GM12878 (cell line): ENCODE measurements at regions not wholly inside any gene's neighbourhood (a gene's known extent, or its start where the extent isn't known, plus 50 kb on each side); places are given as distances from the start of the nearest gene placed in this dataset.

Experiments
- ATAC-seq: fragments of 200-7000 bp; cut with Tn5 transposase; 3 replicates; pipeline ENCODE4 v1.9.1; 2020; ENCODE audit warnings: mild to moderate bottlenecking, moderate library complexity
- BruUV-seq: library from RNA; stranded (reverse); fragments of 400-500 nt; replicated peaks from 2 replicates; lab custom pipeline; 2021; lab: Mats Ljungman, UMichigan
- CTCF ChIA-PET: fragments of 300-600 bp; sonication (Branson Sonifier 250); formaldehyde crosslinking; extraction: SDS; loops from one replicate; lab custom pipeline; 2021; ENCODE audit warnings: inconsistent platforms; lab: Yijun Ruan, JAX
- POLR2A ChIA-PET: fragments of 350-600 bp; formaldehyde crosslinking; extraction: SDS; loops from one replicate; lab custom pipeline; 2021; ENCODE audit warnings: inconsistent platforms; lab: Charles Lee
- RAD21 ChIA-PET: fragments of 300-600 bp; sonication (Branson Sonifier 250); formaldehyde crosslinking; loops from one replicate; lab custom pipeline; 2023; ENCODE audit warnings: antibody characterized with exemption; ENCODE audit not compliant: unreplicated experiment; lab: Charles Lee
- SMC1A ChIA-PET: fragments of 300-600 bp; sonication (Branson Sonifier 250); formaldehyde crosslinking; loops from one replicate; lab custom pipeline; 2023; ENCODE audit not compliant: unreplicated experiment, uncharacterized antibody; lab: Charles Lee
- DNase-seq: peaks from one replicate; pipeline ENCODE4 v3.0.0-alpha.2; 2011; ENCODE audit warnings: low read depth, low spot score
- FAIRE-seq: peaks from 3 replicates; lab custom pipeline; 2011; peaks lifted over from hg19 to GRCh38; lab: Jason Lieb, UNC
- H2AFZ ChIP-seq: 2 replicates; pipeline ENCODE4 v1.6.0; 2011; ENCODE audit warnings: low read depth, low read length, control low read depth; ENCODE audit not compliant: control insufficient read depth
- H3K27ac ChIP-seq: 2 replicates; pipeline ENCODE4 v1.5.1; 2011; ENCODE audit warnings: control low read depth; ENCODE audit not compliant: control insufficient read depth, insufficient read depth
- H3K27me3 ChIP-seq, 2 experiments: replicated peaks in 1 of 2; 2 replicates each; pipeline versions ENCODE4 v1.6.0 to v1.6.1; 2011; ENCODE audit warnings: low read length in 1 of 2; ENCODE audit not compliant: control insufficient read depth in 2 of 2, insufficient read depth in 2 of 2
- H3K36me3 ChIP-seq, 2 experiments: 2 replicates each; pipeline ENCODE4 v1.5.1; 2011; ENCODE audit warnings: low read length in 1 of 2; ENCODE audit not compliant: control insufficient read depth in 2 of 2, insufficient read depth in 2 of 2
- H3K4me1 ChIP-seq: 2 replicates; pipeline ENCODE4 v1.6.1; 2011; ENCODE audit warnings: mild to moderate bottlenecking, low read length, moderate library complexity, mixed read lengths; ENCODE audit not compliant: control insufficient read depth, insufficient read depth
- H3K4me2 ChIP-seq: 2 replicates; pipeline ENCODE4 v1.6.0; 2011; ENCODE audit warnings: control low read depth; ENCODE audit not compliant: control insufficient read depth, insufficient read depth
- H3K4me3 ChIP-seq: fragments of 200-600 bp; sonication (generic); 2 replicates; pipeline ENCODE4 v1.5.1; 2016
- H3K79me2 ChIP-seq: 2 replicates; pipeline ENCODE4 v1.6.0; 2011; ENCODE audit warnings: low read length; ENCODE audit not compliant: control insufficient read depth, insufficient read depth
- H3K9ac ChIP-seq: 2 replicates; pipeline ENCODE4 v1.8.0; 2011; ENCODE audit warnings: low read length, control low read depth, mixed read lengths; ENCODE audit not compliant: control insufficient read depth, insufficient read depth
- H3K9me3 ChIP-seq: replicated peaks from 3 replicates; pipeline ENCODE4 v1.5.1; 2011; ENCODE audit warnings: mild to moderate bottlenecking, low read length; ENCODE audit not compliant: control insufficient read depth, insufficient read depth
- H4K20me1 ChIP-seq: 2 replicates; pipeline ENCODE4 v1.6.0; 2011; ENCODE audit not compliant: control insufficient read depth, insufficient read depth
- CHD4 ChIP-seq: fragments of 200-600 bp; sonication (generic); IDR thresholded peaks from 2 replicates; pipeline ENCODE4 v1.6.1; 2016; ENCODE audit warnings: mild to moderate bottlenecking
- HDAC2 ChIP-seq: fragments of 200-600 bp; sonication (generic); IDR thresholded peaks from 2 replicates; pipeline ENCODE4 v1.6.1; 2017
- IRF3 ChIP-seq: fragments of 450-650 bp; IDR thresholded peaks from 2 replicates; pipeline ENCODE4 v1.6.1; 2014; ENCODE audit warnings: mild to moderate bottlenecking
- KLF5 ChIP-seq: fragments of 450-650 bp; IDR thresholded peaks from 2 replicates; pipeline ENCODE4 v1.6.1; 2014; ENCODE audit warnings: mild to moderate bottlenecking; ENCODE audit not compliant: partially characterized antibody
- MTA2 ChIP-seq: fragments of 450-650 bp; IDR thresholded peaks from 2 replicates; pipeline ENCODE4 v1.6.1; 2016; ENCODE audit warnings: low read depth, mild to moderate bottlenecking, moderate library complexity
- MYB ChIP-seq: fragments of 150-350 bp; IDR thresholded peaks from 2 replicates; pipeline ENCODE4 v1.6.1; 2014; ENCODE audit warnings: mild to moderate bottlenecking, low read depth, low read length, borderline replicate concordance
- NR2C1 ChIP-seq: fragments of 450-650 bp; IDR thresholded peaks from 2 replicates; pipeline ENCODE4 v1.6.1; 2017; ENCODE audit warnings: antibody characterized with exemption, mild to moderate bottlenecking, moderate library complexity
- TCF12 ChIP-seq: IDR thresholded peaks from 2 replicates; pipeline ENCODE4 v1.6.1; 2011; ENCODE audit warnings: low read depth, mild to moderate bottlenecking, low read length
- ZNF384 ChIP-seq: IDR thresholded peaks from 2 replicates; pipeline ENCODE4 v1.6.1; 2012; ENCODE audit warnings: low read depth, mild to moderate bottlenecking, low read length, improper control_type of control experiment, borderline replicate concordance
- WGBS: methylation state at CpG from one replicate; pipeline ENCODE4 v1.1.6; 2016; ENCODE audit warnings: low lambda C conversion rate; ENCODE audit not compliant: insufficient replicate concordance, insufficient coverage; ENCODE audit errors: missing lambda C conversion rate; 5-methylcytosine and 5-hydroxymethylcytosine counted together
- in situ Hi-C: fragments of 300-500 bp; cut with MboI; formaldehyde crosslinking; loops from 9 replicates; pipeline ENCODE4 v1.14.3; 2018; ENCODE audit warnings: mixed read lengths
- intact Hi-C: fragments of 100-400 bp; cut with micrococcal nuclease; formaldehyde crosslinking; loops from one replicate; pipeline ENCODE4 v1.14.2; 2022; ENCODE audit not compliant: unreplicated experiment
- TF ChIP-seq, protein P1 (sequence below): fragments of 450-650 bp; IDR thresholded peaks from 2 replicates; pipeline ENCODE4 v1.6.1; 2017; ENCODE audit warnings: antibody characterized with exemption, mild to moderate bottlenecking, moderate library complexity

DNA sequence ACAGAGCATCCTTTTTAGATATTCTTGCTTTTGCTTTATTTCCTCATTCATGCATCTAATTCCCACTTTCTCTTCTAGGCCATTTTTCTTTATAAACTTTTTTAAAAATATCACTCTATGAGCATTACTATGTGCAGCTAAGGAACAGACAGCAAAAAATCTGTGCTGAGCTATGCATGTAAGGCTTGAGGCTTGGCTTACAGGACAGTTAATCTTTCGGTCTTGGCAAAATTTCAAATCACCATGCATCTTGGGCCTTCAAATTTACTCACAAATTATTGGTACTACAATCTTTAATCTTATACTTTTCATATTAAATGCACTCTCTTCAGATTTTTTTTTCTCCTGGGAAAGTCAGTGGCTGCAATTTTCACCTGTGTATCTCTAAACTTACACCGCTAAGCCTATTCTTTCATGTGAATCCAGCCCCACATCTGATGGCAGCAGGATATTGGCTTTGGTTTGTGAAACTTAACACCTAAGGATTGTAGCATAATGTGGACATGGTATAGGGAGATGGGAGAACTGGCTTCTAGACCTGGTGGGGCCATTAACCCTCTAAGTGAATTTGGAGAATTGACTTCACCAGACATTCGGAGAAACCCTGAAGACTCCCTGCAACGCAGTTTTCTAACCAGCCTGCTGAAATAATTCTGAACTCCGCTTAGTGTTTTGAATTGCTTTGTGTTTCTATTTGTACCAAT lies 278.3 kb downstream of the SPRY1 start:
- Histone ChIP-seq H3K79me2 (no peaks in the 10 kb centered on the region), H3K27me3 (0 out of 4 replicates have a peak, but pooled peaks cover 0 to 5% of the 10 kb centered on the region in 2 experiments), H3K4me3 (no peak overlapping the region), H3K9me3 (no peaks in the 10 kb centered on the region; the same call in 2 of the 3 replicates), H3K4me2 (no peak overlapping the region), H3K4me1 (no peaks in the 10 kb centered on the region), H3K36me3 (no peaks in the 10 kb centered on the region), H3K9ac (no peak overlapping the region), H3K27ac (no peak overlapping the region), H2AFZ (no peak overlapping the region), H4K20me1 (no peaks in the 10 kb centered on the region)
- DNase-seq (no peak), ATAC-seq (no peak), FAIRE-seq (no peak)
- RAD21 ChIA-PET, result no interaction called here
- SMC1A ChIA-PET, result interaction anchor here (2.0 kb wide), 1 partner anchor 9 kb away, joined by 5 read pairs; no protein-coding TSS in a partner anchor
- POLR2A ChIA-PET, result no interaction called here
- 80% methylated on average over 5 of the region's 5 CpGs for WGBS
- TF ChIP-seq ZNF384 (no peak), NR2C1 (no peak)
- intact Hi-C loops (no loop called here), in situ Hi-C loops (no loop called here)
- no TSS peak for BruUV-seq
- CTCF ChIA-PET, result interaction anchor here (0.8 kb wide), 1 partner anchor 462 kb away, joined by 3 read pairs; no protein-coding TSS in a partner anchor

- SMC1A ChIA-PET, result interaction anchor here (2.0 kb wide), 1 partner anchor 10 kb away, joined by 5 read pairs; no protein-coding TSS in a partner anchor
- H3K4me1 ChIP-seq, result no peaks in the 10 kb centered on the region
- 40% methylated on average over 1 of the region's 1 CpG for WGBS
- in situ Hi-C loops, result no loop called here
- CTCF ChIA-PET, result no interaction called here
- ATAC-seq, result no peak
- no peak for DNase-seq
- intact Hi-C loops, result no loop called here
- H3K27me3 ChIP-seq, result 0 out of 4 replicates have a peak, but pooled peaks cover 0 to 5% of the 10 kb centered on the region in 2 experiments
- H3K27ac ChIP-seq, result no peak overlapping the region
- RAD21 ChIA-PET, result no interaction called here
- H3K9me3 ChIP-seq, result no peaks in the 10 kb centered on the region; the same call in 2 of the 3 replicates
- H3K4me3 ChIP-seq, result no peak overlapping the region
- no TSS peak for BruUV-seq
- H3K4me2 ChIP-seq, result no peak overlapping the region
- no peak overlapping the region for H3K9ac ChIP-seq
- H3K36me3 ChIP-seq, result no peaks in the 10 kb centered on the region
- H2AFZ ChIP-seq, result no peak overlapping the region
- H4K20me1 ChIP-seq, result no peaks in the 10 kb centered on the region
- H3K79me2 ChIP-seq, result no peaks in the 10 kb centered on the region
- FAIRE-seq, result no peak
- POLR2A ChIA-PET, result no interaction called here
- no peak for TF ChIP-seq CHD4
- TF ChIP-seq HDAC2, result no peak
- TF ChIP-seq, protein P1, sequence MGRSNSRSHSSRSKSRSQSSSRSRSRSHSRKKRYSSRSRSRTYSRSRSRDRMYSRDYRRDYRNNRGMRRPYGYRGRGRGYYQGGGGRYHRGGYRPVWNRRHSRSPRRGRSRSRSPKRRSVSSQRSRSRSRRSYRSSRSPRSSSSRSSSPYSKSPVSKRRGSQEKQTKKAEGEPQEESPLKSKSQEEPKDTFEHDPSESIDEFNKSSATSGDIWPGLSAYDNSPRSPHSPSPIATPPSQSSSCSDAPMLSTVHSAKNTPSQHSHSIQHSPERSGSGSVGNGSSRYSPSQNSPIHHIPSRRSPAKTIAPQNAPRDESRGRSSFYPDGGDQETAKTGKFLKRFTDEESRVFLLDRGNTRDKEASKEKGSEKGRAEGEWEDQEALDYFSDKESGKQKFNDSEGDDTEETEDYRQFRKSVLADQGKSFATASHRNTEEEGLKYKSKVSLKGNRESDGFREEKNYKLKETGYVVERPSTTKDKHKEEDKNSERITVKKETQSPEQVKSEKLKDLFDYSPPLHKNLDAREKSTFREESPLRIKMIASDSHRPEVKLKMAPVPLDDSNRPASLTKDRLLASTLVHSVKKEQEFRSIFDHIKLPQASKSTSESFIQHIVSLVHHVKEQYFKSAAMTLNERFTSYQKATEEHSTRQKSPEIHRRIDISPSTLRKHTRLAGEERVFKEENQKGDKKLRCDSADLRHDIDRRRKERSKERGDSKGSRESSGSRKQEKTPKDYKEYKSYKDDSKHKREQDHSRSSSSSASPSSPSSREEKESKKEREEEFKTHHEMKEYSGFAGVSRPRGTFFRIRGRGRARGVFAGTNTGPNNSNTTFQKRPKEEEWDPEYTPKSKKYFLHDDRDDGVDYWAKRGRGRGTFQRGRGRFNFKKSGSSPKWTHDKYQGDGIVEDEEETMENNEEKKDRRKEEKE, result no peak
- no peak for TF ChIP-seq MTA2
- TF ChIP-seq MYB, result no peak
- TF ChIP-seq IRF3, result no peak
- no peak for TF ChIP-seq TCF12
- TF ChIP-seq KLF5, result no peak
These were observed 279.0 kb downstream of the SPRY1 start for GRCh38 chr4:123675567-123675966.
